Thymus (tissue), 11 donors: ENCODE measurements at regions not wholly inside any gene's neighbourhood (a gene's known extent, or its start where the extent isn't known, plus 50 kb on each side); places are given as distances from the start of the nearest gene placed in this dataset.

Experiments used
- DNase-seq, 9 donors: peaks; one replicate each; pipeline ENCODE4 v3.0.0-alpha.2; 2013; ENCODE audit warnings: low spot score in 9 of 9, low read depth in 6 of 9, missing footprints in 1 of 9
- H3K27ac ChIP-seq, 2 donors: one replicate each; pipeline ENCODE4 v1.5.1; 2013; ENCODE audit warnings: control low read depth in 1 of 2, low read depth in 1 of 2, low read length in 1 of 2, mild to moderate bottlenecking in 1 of 2, moderate library complexity in 1 of 2
- H3K27me3 ChIP-seq, 2 donors: one replicate each; pipeline ENCODE4 v1.5.1; 2013; ENCODE audit warnings: low read length in 1 of 2; ENCODE audit not compliant: control insufficient read depth in 2 of 2, insufficient read depth in 1 of 2
- H3K36me3 ChIP-seq, 2 donors: one replicate each; pipeline ENCODE4 v1.5.1; 2013; ENCODE audit warnings: low read length in 1 of 2, mild to moderate bottlenecking in 1 of 2, moderate library complexity in 1 of 2; ENCODE audit not compliant: control insufficient read depth in 2 of 2, insufficient read depth in 2 of 2
- H3K4me1 ChIP-seq, 2 donors: one replicate each; pipeline ENCODE4 v1.5.1; 2013; ENCODE audit warnings: low read length in 2 of 2; ENCODE audit not compliant: control insufficient read depth in 2 of 2, insufficient read depth in 2 of 2
- H3K4me3 ChIP-seq, 2 donors: one replicate each; pipeline ENCODE4 v1.5.1; 2013; ENCODE audit warnings: low read length in 2 of 2, control low read depth in 1 of 2, mild to moderate bottlenecking in 1 of 2
- H3K9me3 ChIP-seq, 2 donors: one replicate each; pipeline ENCODE4 v1.5.1; 2013; ENCODE audit warnings: low read length in 1 of 2, mild to moderate bottlenecking in 1 of 2; ENCODE audit not compliant: control insufficient read depth in 2 of 2, insufficient read depth in 1 of 2
- WGBS: extraction: QIAGEN DNeasy Blood & Tissue Kit; methylation state at CpG from one replicate; pipeline ENCODE4 v1.1.7; 2013; 5-methylcytosine and 5-hydroxymethylcytosine counted together
- donor health status: healthy.

- Histone ChIP-seq H3K4me3 (no peak overlapping the region), H3K27me3 (no peaks in the 10 kb centered on the region), H3K4me1 (no peaks in the 10 kb centered on the region), H3K9me3 (no peaks in the 10 kb centered on the region), H3K36me3 (no peaks in the 10 kb centered on the region), H3K27ac (no peak overlapping the region)
- WGBS = 81% methylated on average over 2 of the region's 2 CpGs
- no peak for DNase-seq
These were observed 859.3 kb upstream of the LCORL start for GRCh38 chr4:18880871-18881270.

DNA sequence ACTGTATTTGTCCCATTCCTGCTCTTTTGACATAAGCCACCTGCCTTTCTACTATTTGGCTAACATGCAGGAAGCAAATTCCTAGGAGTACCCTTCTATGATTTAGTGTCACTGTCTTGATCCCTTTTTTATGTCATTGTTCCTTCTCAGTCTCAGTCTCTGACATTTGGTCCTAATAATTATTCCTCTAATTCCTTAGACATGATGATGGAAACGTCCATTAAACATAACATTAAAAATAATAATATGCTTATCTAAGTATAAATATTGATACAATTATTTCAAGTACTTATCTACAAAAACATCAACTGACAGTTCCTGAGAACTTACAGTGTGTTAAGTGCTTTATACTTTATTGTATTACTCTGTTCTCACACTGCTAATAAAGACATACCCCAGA lies 857.0 kb upstream of the LCORL start:
- H3K4me1 ChIP-seq = no peaks in the 10 kb centered on the region
- H3K4me3 ChIP-seq = no peak overlapping the region
- WGBS = 77% methylated on average over 1 of the region's 1 CpG
- H3K27me3 ChIP-seq = no peaks in the 10 kb centered on the region
- no peaks in the 10 kb centered on the region for H3K36me3 ChIP-seq
- no peak overlapping the region for H3K27ac ChIP-seq
- no peak for DNase-seq
- peaks cover 0 to 3% of the 10 kb centered on the region in 2 donors for H3K9me3 ChIP-seq

DNA sequence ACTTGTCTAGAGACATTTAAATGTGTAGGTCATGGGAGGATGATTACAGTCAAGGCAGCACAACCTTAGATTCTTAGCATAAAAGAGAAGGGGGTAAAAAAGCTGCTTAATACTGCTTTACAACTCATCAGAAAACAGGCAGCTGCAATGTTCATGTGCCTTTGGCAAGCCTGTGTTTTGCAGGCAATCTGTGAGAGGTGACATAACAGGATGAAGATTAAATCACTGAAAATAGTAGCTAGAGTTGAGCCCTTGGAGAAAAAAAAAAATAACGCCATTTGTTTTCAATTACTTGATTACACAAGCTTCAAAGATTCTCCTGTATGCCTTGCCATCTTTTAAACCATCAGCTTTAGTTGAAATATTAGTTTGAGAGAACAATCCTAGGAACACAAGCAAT lies 847.6 kb upstream of the LCORL start:
- DNase-seq = no peak
- Histone ChIP-seq H3K27me3 (no peaks in the 10 kb centered on the region), H3K27ac (no peak overlapping the region), H3K9me3 (peaks cover 0 to 1% of the 10 kb centered on the region in 2 donors), H3K36me3 (no peaks in the 10 kb centered on the region), H3K4me3 (no peak overlapping the region), H3K4me1 (no peaks in the 10 kb centered on the region)
- 85% methylated on average over 1 of the region's 1 CpG for WGBS

- Histone ChIP-seq H3K4me3 (no peak overlapping the region), H3K4me1 (no peaks in the 10 kb centered on the region), H3K27me3 (no peaks in the 10 kb centered on the region), H3K27ac (no peak overlapping the region), H3K9me3 (no peaks in the 10 kb centered on the region), H3K36me3 (no peaks in the 10 kb centered on the region)
- 92% methylated on average over 2 of the region's 2 CpGs for WGBS
- no peak for DNase-seq
These were observed 839.4 kb upstream of the LCORL start for GRCh38 chr4:18860836-18861530.

DNA sequence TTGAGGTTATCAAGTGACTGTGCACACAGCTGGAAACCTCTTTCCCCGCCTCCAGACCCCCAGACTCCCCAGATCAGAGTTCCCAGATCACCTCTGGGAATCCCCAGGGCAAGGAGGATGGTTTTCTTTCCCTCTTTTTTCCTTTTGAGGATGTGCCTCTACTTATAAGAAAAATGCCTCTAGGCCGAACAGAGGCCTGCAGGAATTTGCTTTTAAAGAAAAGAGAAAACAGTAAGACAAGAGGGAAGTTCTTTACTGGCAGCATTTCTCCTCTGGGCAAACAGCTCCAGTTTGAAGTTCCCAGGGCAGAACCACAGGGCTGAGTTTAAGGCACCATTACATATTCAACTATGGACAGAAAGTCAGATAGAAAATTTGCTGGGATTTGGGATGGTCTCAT lies 837.9 kb upstream of the LCORL start:
- Histone ChIP-seq H3K36me3 (no peaks in the 10 kb centered on the region), H3K9me3 (no peaks in the 10 kb centered on the region), H3K27ac (no peak overlapping the region), H3K4me1 (no peaks in the 10 kb centered on the region), H3K27me3 (no peaks in the 10 kb centered on the region), H3K4me3 (no peak overlapping the region)
- WGBS = 59% methylated on average over 2 of the region's 2 CpGs
- DNase-seq = no peak

DNA sequence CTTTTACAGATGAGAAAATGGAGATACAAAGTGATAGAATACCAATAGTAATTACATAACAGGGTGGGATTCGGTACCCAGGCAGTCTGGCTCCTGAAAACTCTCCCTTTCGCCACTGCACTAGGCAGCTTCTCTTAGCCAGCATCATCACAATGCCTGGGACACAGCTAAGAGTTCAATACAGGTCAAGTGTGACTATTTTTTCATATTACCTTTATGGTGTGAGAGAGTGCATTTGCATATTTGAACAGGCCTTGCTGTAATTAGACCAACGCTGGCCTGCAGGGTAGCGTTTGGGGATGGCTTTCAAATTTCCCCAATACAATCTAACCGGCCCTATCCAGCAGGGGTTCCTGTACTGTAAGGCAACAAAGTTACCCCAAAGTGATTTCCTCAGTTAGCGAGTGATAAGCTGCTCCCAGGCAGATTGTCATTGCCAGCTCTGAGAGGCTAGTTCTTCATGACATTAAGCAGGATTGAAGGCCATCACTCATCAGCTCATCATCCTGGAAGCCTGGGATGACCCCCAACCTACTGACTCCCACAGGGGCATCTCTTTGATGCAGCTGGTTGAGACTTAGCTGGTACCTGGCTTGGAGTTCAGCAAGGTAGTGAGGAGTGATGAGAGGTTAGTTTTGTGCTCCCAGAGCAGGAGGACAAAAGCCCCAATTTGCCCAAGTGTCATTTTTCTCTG lies 836.8 kb upstream of the LCORL start:
- Histone ChIP-seq H3K9me3 (no peaks in the 10 kb centered on the region), H3K4me1 (no peaks in the 10 kb centered on the region), H3K27ac (no peak overlapping the region), H3K4me3 (no peak overlapping the region), H3K27me3 (no peaks in the 10 kb centered on the region), H3K36me3 (no peaks in the 10 kb centered on the region)
- 81% methylated on average over 6 of the region's 6 CpGs for WGBS
- DNase-seq = no peak

DNA sequence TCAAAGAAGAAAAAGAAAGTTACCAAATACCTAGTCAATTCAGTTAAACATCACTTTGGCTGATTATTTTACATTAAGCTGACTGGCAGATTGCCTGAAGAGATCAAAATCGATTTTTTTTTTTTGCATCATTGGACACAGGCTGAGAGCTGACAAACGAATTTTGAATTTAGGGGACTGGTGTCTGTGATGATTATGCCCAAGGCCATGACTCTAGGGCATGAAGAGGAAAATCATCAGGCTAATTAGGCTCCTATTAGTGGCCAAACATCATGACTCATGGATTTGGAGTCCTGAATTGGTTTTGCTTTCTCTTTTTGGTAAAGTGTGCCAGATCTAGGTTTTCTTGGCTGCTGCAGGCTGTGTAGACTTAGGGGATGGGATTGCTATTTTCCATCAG lies 829.3 kb upstream of the LCORL start:
- no peak for DNase-seq
- Histone ChIP-seq H3K9me3 (no peaks in the 10 kb centered on the region), H3K4me1 (no peaks in the 10 kb centered on the region), H3K36me3 (no peaks in the 10 kb centered on the region), H3K27me3 (no peaks in the 10 kb centered on the region), H3K4me3 (no peak overlapping the region), H3K27ac (no peak overlapping the region)
- WGBS = 65% methylated on average over 2 of the region's 2 CpGs

- 84% methylated on average over 5 of the region's 5 CpGs for WGBS
- no peak for DNase-seq
- Histone ChIP-seq H3K27me3 (no peaks in the 10 kb centered on the region), H3K9me3 (peaks cover under 1 to 8% of the 10 kb centered on the region in 2 donors), H3K36me3 (no peaks in the 10 kb centered on the region), H3K4me3 (no peak overlapping the region), H3K27ac (no peak overlapping the region), H3K4me1 (no peaks in the 10 kb centered on the region)
These were observed 825.8 kb upstream of the LCORL start for GRCh38 chr4:18847249-18847890.

DNA sequence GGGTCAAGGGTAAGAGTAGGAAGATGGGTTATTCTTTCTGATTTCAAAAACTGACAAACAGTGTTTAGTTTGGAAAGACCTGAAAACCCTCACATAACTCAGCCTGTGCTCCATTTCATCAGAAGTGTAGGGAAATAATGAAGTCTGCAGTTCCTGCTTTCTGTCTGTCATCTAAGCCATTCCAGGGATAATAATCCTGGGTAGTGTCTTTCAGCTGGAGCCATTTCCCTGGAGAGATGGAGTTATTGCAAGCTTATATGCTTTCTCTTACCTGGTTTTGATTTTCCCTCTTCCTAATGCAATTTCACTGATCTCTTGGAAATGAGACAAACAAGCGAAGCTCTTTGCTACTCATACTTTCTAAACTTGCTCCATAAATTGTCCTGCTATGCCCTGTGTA lies 824.8 kb upstream of the LCORL start:
- Histone ChIP-seq H3K4me3 (no peak overlapping the region), H3K36me3 (no peaks in the 10 kb centered on the region), H3K9me3 (peaks cover 3 to 8% of the 10 kb centered on the region in 2 donors), H3K27me3 (no peaks in the 10 kb centered on the region), H3K27ac (no peak overlapping the region), H3K4me1 (no peaks in the 10 kb centered on the region)
- WGBS = 81% methylated on average over 1 of the region's 1 CpG
- no peak for DNase-seq
